Mesenchymal stem cell (in vitro differentiated cells and primary cell): ENCODE measurements at regions not wholly inside any gene's neighbourhood (a gene's known extent, or its start where the extent isn't known, plus 50 kb on each side); places are given as distances from the start of the nearest gene placed in this dataset.

Source experiments
- DNase-seq: peaks from one replicate; pipeline ENCODE4 v3.0.0-alpha.2; 2013
- H2AFZ ChIP-seq: one replicate; pipeline ENCODE4 v1.6.1; 2013; ENCODE audit warnings: low read depth, mild to moderate bottlenecking, control low read depth, inconsistent platforms, low read length, moderate library complexity
- H2AK5ac ChIP-seq: 2 replicates; pipeline ENCODE4 v1.6.1; 2013; ENCODE audit warnings: low read length, moderate library complexity, mild to moderate bottlenecking, inconsistent platforms; ENCODE audit not compliant: severe bottlenecking
- H2BK120ac ChIP-seq: one replicate; pipeline ENCODE4 v1.6.1; 2013; ENCODE audit warnings: low read depth, mild to moderate bottlenecking, inconsistent platforms, low read length, moderate library complexity
- H2BK12ac ChIP-seq, 2 experiments: one replicate each; pipeline ENCODE4 v1.6.1; 2013; ENCODE audit warnings: inconsistent platforms in 2 of 2, low read length in 2 of 2, mild to moderate bottlenecking in 2 of 2, moderate library complexity in 2 of 2, control low read depth in 1 of 2
- H2BK15ac ChIP-seq: one replicate; pipeline ENCODE4 v1.6.1; 2013; ENCODE audit warnings: mild to moderate bottlenecking, low read depth, inconsistent platforms; ENCODE audit not compliant: poor library complexity, severe bottlenecking
- H2BK5ac ChIP-seq: 2 replicates; pipeline ENCODE4 v1.6.1; 2013; ENCODE audit warnings: low read depth, mild to moderate bottlenecking, low read length, control low read depth, inconsistent platforms; ENCODE audit not compliant: poor library complexity, severe bottlenecking
- H3K14ac ChIP-seq, 2 experiments: one replicate each; pipeline ENCODE4 v1.6.1; 2013; ENCODE audit warnings: inconsistent platforms in 2 of 2, low read length in 2 of 2, control low read depth in 1 of 2, mild to moderate bottlenecking in 1 of 2, moderate library complexity in 1 of 2
- H3K18ac ChIP-seq, 2 experiments: one replicate each; pipeline ENCODE4 v1.6.1; 2013; ENCODE audit warnings: inconsistent platforms in 2 of 2, low read length in 2 of 2, control low read depth in 1 of 2, low read depth in 1 of 2, mild to moderate bottlenecking in 1 of 2
- H3K23ac ChIP-seq, 2 experiments: one replicate each; pipeline ENCODE4 v1.6.1; 2013; ENCODE audit warnings: inconsistent platforms in 2 of 2, low read length in 2 of 2, mild to moderate bottlenecking in 2 of 2, moderate library complexity in 2 of 2, control low read depth in 1 of 2
- H3K27ac ChIP-seq: 2 replicates; pipeline ENCODE4 v1.5.1; 2013; ENCODE audit warnings: mild to moderate bottlenecking, moderate library complexity, low read length, control low read depth, inconsistent platforms; ENCODE audit not compliant: poor library complexity, severe bottlenecking
- H3K27me3 ChIP-seq, 2 experiments: 2 replicates each; pipeline versions ENCODE4 v1.6.1 to v1.7.0; 2013; ENCODE audit warnings: low read length in 2 of 2, mild to moderate bottlenecking in 2 of 2, moderate library complexity in 2 of 2, control low read depth in 1 of 2, inconsistent platforms in 1 of 2; ENCODE audit not compliant: control insufficient read depth in 1 of 2, insufficient read depth in 1 of 2
- H3K36me3 ChIP-seq, 2 experiments: 2 replicates each; pipeline versions ENCODE4 v1.6.1 to v1.7.0; 2013; ENCODE audit warnings: low read length in 2 of 2, control low read depth in 1 of 2, inconsistent platforms in 1 of 2, low read depth in 1 of 2, mild to moderate bottlenecking in 1 of 2; ENCODE audit not compliant: insufficient read depth in 2 of 2, control insufficient read depth in 1 of 2
- H3K4ac ChIP-seq, 2 experiments: one replicate each; pipeline ENCODE4 v1.6.1; 2013; ENCODE audit warnings: inconsistent platforms in 2 of 2, low read length in 2 of 2, mild to moderate bottlenecking in 2 of 2, moderate library complexity in 2 of 2, control low read depth in 1 of 2, low read depth in 1 of 2
- H3K4me1 ChIP-seq: 2 replicates; pipeline ENCODE4 v1.6.1; 2013; ENCODE audit warnings: low read depth, low read length, control low read depth; ENCODE audit not compliant: control insufficient read depth, insufficient read depth
- H3K4me2 ChIP-seq: 2 replicates; pipeline ENCODE4 v1.6.1; 2013; ENCODE audit warnings: low read length, mild to moderate bottlenecking, inconsistent platforms; ENCODE audit not compliant: poor library complexity, severe bottlenecking
- H3K4me3 ChIP-seq, 2 experiments: 2 replicates each; pipeline versions ENCODE4 v1.5.1 to v1.7.0; 2013; ENCODE audit warnings: low read length in 2 of 2, mild to moderate bottlenecking in 2 of 2, control low read depth in 1 of 2, low read depth in 1 of 2; ENCODE audit not compliant: insufficient read depth in 1 of 2
- H3K79me1 ChIP-seq: replicated peaks from 2 replicates; pipeline ENCODE4 v1.6.1; 2013; ENCODE audit warnings: mild to moderate bottlenecking, control low read depth, low read length, inconsistent platforms; ENCODE audit not compliant: poor library complexity, severe bottlenecking
- H3K9ac ChIP-seq: 2 replicates; pipeline ENCODE4 v1.7.0; 2013; ENCODE audit warnings: mild to moderate bottlenecking, low read length, moderate library complexity
- H3K9me3 ChIP-seq: 2 replicates; pipeline ENCODE4 v1.7.0; 2013; ENCODE audit warnings: mild to moderate bottlenecking, low read length; ENCODE audit not compliant: control insufficient read depth
- H4K8ac ChIP-seq: one replicate; pipeline ENCODE4 v1.6.1; 2013; ENCODE audit warnings: inconsistent platforms, mild to moderate bottlenecking, low read length, moderate library complexity
- H4K91ac ChIP-seq: one replicate; pipeline ENCODE4 v1.6.1; 2013; ENCODE audit warnings: mild to moderate bottlenecking, low read length, inconsistent platforms
- WGBS: methylation state at CpG from one replicate; pipeline ENCODE4 v1.1.7; 2013; ENCODE audit warnings: mixed read lengths; 5-methylcytosine and 5-hydroxymethylcytosine counted together

DNA sequence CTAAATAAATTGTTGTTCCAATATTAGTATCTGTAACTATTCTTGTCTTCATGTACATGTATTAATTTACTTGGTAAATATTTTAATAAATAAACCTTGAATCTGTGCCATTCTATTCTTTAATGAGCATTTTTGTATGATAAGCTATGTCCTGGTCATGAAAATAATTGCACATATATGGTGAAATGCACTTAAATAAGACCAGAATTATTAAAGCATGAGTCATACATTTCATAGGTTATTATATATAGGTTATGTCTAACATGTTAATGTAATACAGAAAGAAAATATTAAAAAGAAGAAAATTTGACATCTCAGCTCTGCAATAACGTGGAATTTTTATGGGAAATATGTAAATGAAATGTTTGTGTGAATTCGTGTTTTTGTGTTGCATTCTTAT, 1168.1 kb downstream of the TAF11L14 start:
- Histone ChIP-seq H3K4me1 (no peaks in the 10 kb centered on the region), H2BK120ac (no peak overlapping the region), H3K4me2 (no peak overlapping the region), H4K8ac (no peak overlapping the region), H2BK15ac (no peak overlapping the region), H3K14ac (no peak overlapping the region), H3K27ac (no peak overlapping the region), H3K23ac (no peak overlapping the region), H3K18ac (no peak overlapping the region), H3K4me3 (no peak overlapping the region), H3K9ac (no peak overlapping the region), H2BK12ac (no peak overlapping the region), H2AK5ac (no peak overlapping the region), H3K9me3 (no peaks in the 10 kb centered on the region), H2BK5ac (no peak overlapping the region), H3K4ac (no peak overlapping the region), H3K79me1 (no peaks in the 10 kb centered on the region), H2AFZ (no peak overlapping the region), H3K27me3 (no peaks in the 10 kb centered on the region), H4K91ac (no peak overlapping the region), H3K36me3 (no peaks in the 10 kb centered on the region)
- no peak for DNase-seq
- 60% methylated on average over 1 of the region's 2 CpGs for WGBS

DNA sequence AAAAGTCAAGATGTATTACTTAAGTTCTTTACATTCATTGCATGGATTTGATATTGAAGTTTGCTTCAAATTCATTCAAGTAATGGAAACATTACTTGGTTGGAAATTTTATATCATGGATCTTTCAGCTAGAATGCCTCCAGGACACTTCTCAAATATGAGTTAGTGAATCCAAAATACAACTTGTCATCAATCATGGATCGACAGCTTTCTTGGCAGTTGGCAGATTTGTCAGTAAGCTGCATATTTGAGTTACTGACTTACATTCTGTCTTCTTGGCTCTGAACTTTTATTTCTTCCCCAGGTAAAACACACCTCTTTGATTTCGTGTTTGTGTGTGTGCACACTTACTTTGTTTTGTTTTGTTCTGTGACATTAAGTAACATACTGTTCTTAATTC, 1171.1 kb downstream of the TAF11L14 start:
- no peaks in the 10 kb centered on the region for H3K27me3 ChIP-seq
- no peak overlapping the region for H3K9ac ChIP-seq
- H3K27ac ChIP-seq, result no peak overlapping the region
- no peak overlapping the region for H3K4ac ChIP-seq
- no peak overlapping the region for H2AFZ ChIP-seq
- H2BK12ac ChIP-seq, result no peak overlapping the region
- H3K4me1 ChIP-seq, result no peaks in the 10 kb centered on the region
- H2AK5ac ChIP-seq, result no peak overlapping the region
- no peak overlapping the region for H3K18ac ChIP-seq
- no peak overlapping the region for H2BK5ac ChIP-seq
- no peaks in the 10 kb centered on the region for H3K9me3 ChIP-seq
- H3K4me2 ChIP-seq, result no peak overlapping the region
- no peak overlapping the region for H2BK15ac ChIP-seq
- DNase-seq, result no peak
- WGBS, result 100% methylated on average over 1 of the region's 2 CpGs
- no peak overlapping the region for H2BK120ac ChIP-seq
- H3K79me1 ChIP-seq, result no peaks in the 10 kb centered on the region
- no peak overlapping the region for H3K4me3 ChIP-seq
- H3K36me3 ChIP-seq, result no peaks in the 10 kb centered on the region
- no peak overlapping the region for H4K8ac ChIP-seq
- no peak overlapping the region for H4K91ac ChIP-seq
- H3K14ac ChIP-seq, result no peak overlapping the region
- no peak overlapping the region for H3K23ac ChIP-seq

DNA sequence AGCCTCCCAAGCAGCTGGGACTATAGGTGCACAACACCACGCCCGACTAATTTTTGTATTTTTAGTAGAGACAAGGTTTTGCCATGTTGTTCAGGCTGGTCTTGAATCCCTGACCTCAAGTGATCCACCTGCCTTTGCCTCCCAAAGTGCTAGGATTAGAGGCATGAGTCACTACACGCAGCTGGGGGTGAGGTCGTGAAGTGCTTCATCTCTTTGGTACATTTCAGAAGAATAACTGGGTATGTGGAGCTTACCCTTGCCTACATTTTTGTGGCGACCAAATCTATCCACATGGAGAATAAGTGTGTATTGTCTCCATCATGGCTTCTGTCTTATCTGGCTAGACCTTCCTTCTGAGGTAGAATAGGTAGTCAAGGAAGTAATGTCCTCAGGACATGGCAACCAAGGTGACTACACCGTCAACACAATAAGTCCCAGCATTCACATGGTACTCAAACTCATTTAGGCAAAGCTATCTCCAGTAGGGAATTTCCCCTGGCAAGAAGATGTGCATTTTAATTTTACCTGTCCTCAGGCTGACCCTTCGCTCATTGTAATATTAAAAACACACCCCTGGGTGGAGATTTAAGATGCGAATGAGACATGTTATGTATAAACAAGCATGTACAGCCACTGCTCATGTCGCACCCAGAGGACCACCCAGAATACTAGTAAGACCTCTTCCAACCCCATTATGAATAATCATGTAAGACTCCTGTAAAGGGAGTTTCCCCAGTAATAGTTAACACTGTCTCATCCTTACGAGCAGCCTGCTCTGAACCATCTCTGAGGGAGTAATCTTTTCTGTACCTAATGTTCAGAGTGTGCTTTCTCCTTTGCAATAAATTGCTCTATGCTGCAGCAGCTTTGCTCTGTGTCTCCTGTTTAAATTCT, 1173.2 kb downstream of the TAF11L14 start:
- WGBS, result 85% methylated on average over 8 of the region's 10 CpGs
- H3K27ac ChIP-seq, result no peak overlapping the region
- no peak overlapping the region for H2BK15ac ChIP-seq
- no peak overlapping the region for H2BK5ac ChIP-seq
- H3K4ac ChIP-seq, result no peak overlapping the region
- no peak overlapping the region for H2AK5ac ChIP-seq
- H3K4me2 ChIP-seq, result no peak overlapping the region
- no peak overlapping the region for H2AFZ ChIP-seq
- no peak overlapping the region for H3K4me3 ChIP-seq
- H3K79me1 ChIP-seq, result no peaks in the 10 kb centered on the region
- no peak overlapping the region for H3K14ac ChIP-seq
- no peak overlapping the region for H2BK12ac ChIP-seq
- no peaks in the 10 kb centered on the region for H3K4me1 ChIP-seq
- H3K36me3 ChIP-seq, result no peaks in the 10 kb centered on the region
- H3K9me3 ChIP-seq, result no peaks in the 10 kb centered on the region
- H4K91ac ChIP-seq, result no peak overlapping the region
- H3K18ac ChIP-seq, result no peak overlapping the region
- DNase-seq, result no peak
- H2BK120ac ChIP-seq, result no peak overlapping the region
- no peak overlapping the region for H3K9ac ChIP-seq
- no peak overlapping the region for H4K8ac ChIP-seq
- H3K27me3 ChIP-seq, result no peaks in the 10 kb centered on the region
- no peak overlapping the region for H3K23ac ChIP-seq

DNA sequence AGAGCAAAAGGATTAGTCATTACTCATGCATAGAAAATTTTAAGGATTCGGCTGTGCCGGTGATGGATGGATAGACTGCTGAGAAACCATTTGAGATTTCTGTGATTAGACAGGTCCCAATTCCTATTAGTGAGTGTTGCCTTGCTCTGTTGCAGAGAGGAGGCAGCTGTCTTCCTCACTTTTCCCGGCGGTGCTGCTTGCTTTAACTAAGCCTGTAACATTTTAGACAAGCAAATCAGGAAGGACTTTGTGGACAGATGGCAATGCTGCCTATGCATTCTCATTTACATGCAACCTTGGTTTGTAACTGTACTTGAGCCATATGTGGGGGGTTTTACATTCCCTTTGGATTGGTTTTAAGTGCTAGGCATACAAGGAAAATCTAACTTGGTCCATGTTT, 1176.3 kb downstream of the CDH18 start:
- Histone ChIP-seq H2AK5ac (no peak overlapping the region), H3K79me1 (no peaks in the 10 kb centered on the region), H3K14ac (no peak overlapping the region), H4K8ac (no peak overlapping the region), H2AFZ (no peak overlapping the region), H4K91ac (no peak overlapping the region), H3K9me3 (no peaks in the 10 kb centered on the region), H3K9ac (no peak overlapping the region), H3K36me3 (no peaks in the 10 kb centered on the region), H3K4me1 (no peaks in the 10 kb centered on the region), H2BK5ac (no peak overlapping the region), H3K27ac (no peak overlapping the region), H3K18ac (no peak overlapping the region), H3K4ac (no peak overlapping the region), H3K4me3 (no peak overlapping the region), H3K27me3 (no peaks in the 10 kb centered on the region), H3K4me2 (no peak overlapping the region), H2BK15ac (no peak overlapping the region), H3K23ac (no peak overlapping the region), H2BK120ac (no peak overlapping the region), H2BK12ac (no peak overlapping the region)
- no peak for DNase-seq
- 60% methylated on average over 4 of the region's 4 CpGs for whole genome bisulfite sequencing
